Natural killer cell (primary cell): ENCODE measurements at regions not wholly inside any gene's neighbourhood (a gene's known extent, or its start where the extent isn't known, plus 50 kb on each side); places are given as distances from the start of the nearest gene placed in this dataset.

Experiments used
- ATAC-seq, 3 donors: fragments of 150-1000 bp in 2 of 3; fragments of 200-7000 bp in 1 of 3; cut with Tn5 transposase; 1 replicate in 1 of 3; 2 replicates in 2 of 3; pipeline ENCODE4 v1.10.0; 2021; ENCODE audit warnings: mild to moderate bottlenecking in 2 of 3, moderate library complexity in 2 of 3
- DNase-seq, 2 donors: peaks; one replicate each; pipeline versions ENCODE4 v3.0.0 to v3.0.0-alpha.2; 2013 to 2021; ENCODE audit warnings: mixed read lengths in 1 of 2
- H3K27ac ChIP-seq: one replicate; pipeline ENCODE4 v1.5.1; 2013; ENCODE audit warnings: mild to moderate bottlenecking, low read length
- H3K27me3 ChIP-seq: one replicate; pipeline ENCODE4 v1.6.1; 2013; ENCODE audit warnings: low read length; ENCODE audit not compliant: control insufficient read depth, insufficient read depth
- H3K36me3 ChIP-seq: one replicate; pipeline ENCODE4 v1.6.1; 2013; ENCODE audit warnings: low read length; ENCODE audit not compliant: control insufficient read depth, insufficient read depth
- H3K4me1 ChIP-seq: one replicate; pipeline ENCODE4 v1.6.1; 2013; ENCODE audit warnings: low read length; ENCODE audit not compliant: control insufficient read depth, insufficient read depth
- H3K4me3 ChIP-seq: one replicate; pipeline ENCODE4 v1.5.1; 2013; ENCODE audit warnings: low read length
- H3K9me3 ChIP-seq: one replicate; pipeline ENCODE4 v1.6.1; 2013; ENCODE audit warnings: low read length; ENCODE audit not compliant: control insufficient read depth, insufficient read depth
- H3K27ac Mint-ChIP-seq, 2 donors: one replicate each; pipeline ENCODE4 v1.8.0; 2022; ENCODE audit warnings: mild to moderate bottlenecking in 2 of 2, mixed read lengths in 2 of 2, moderate library complexity in 1 of 2
- H3K27me3 Mint-ChIP-seq, 2 donors: one replicate each; pipeline ENCODE4 v1.8.0; 2022; ENCODE audit warnings: low read depth in 2 of 2, mixed read lengths in 2 of 2
- H3K36me3 Mint-ChIP-seq: one replicate; pipeline ENCODE4 v1.8.0; 2022; ENCODE audit warnings: mixed read lengths
- H3K4me1 Mint-ChIP-seq, 2 donors: one replicate each; pipeline ENCODE4 v1.8.0; 2022; ENCODE audit warnings: mixed read lengths in 2 of 2
- H3K4me3 Mint-ChIP-seq: one replicate; pipeline ENCODE4 v1.8.0; 2022; ENCODE audit warnings: mild to moderate bottlenecking, moderate library complexity, mixed read lengths
- H3K9me3 Mint-ChIP-seq, 2 donors: one replicate each; pipeline ENCODE4 v1.8.0; 2022; ENCODE audit warnings: mixed read lengths in 2 of 2
- WGBS: methylation state at CpG from one replicate; pipeline ENCODE4 v1.1.7; 2013; ENCODE audit warnings: missing lambda C conversion rate; ENCODE audit not compliant: insufficient coverage; 5-methylcytosine and 5-hydroxymethylcytosine counted together
- intact Hi-C: fragments of 100-400 bp; cut with micrococcal nuclease; formaldehyde crosslinking; loops from one replicate; pipeline ENCODE4 v1.14.2; 2022
- TF ChIP-seq, protein P1 (sequence below): fragments of 200-600 bp; IDR thresholded peaks from one replicate; pipeline ENCODE4 v1.8.0; 2022; ENCODE audit warnings: antibody characterized with exemption

DNA sequence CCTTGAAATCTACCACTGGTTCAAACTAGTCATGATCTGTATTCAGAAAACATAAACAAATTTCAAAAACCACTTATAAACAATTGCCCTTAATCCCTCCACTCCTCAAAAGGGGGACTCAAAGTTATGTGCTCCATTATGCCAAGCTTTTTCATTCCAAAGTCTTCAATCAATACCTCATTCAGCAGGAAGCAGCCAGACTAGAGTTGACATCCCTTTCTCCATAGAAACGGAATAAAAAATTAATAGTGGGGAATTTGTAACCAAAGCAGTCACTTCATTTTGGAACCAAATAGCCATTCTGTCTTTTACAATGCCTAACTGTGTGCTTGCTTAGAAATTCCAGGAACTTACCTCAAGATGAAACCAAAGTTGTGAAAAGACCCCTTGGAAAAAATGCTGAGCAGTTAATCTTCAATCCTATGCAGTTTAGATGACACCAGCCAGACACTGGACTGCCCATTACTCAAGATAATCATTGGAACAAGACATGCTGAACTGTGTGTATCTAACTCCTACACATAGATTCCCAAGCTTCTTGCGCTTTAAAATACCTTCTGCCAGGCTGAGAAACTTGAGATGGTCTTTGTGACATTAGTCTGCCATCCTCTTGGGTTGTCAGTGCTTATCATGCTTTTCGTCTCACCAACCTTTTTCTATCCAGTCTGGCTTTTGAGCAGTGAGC is 406.2 kb downstream of the PLOD2 start:
- Mint-ChIP-seq H3K9me3 (peaks cover 10 to 13% of the 10 kb centered on the region in 2 donors), H3K36me3 (no peaks in the 10 kb centered on the region), H3K27me3 (no peaks in the 10 kb centered on the region), H3K4me1 (no peaks in the 10 kb centered on the region), H3K27ac (no peak overlapping the region), H3K4me3 (no peak overlapping the region)
- Histone ChIP-seq H3K9me3 (no peaks in the 10 kb centered on the region), H3K27me3 (no peaks in the 10 kb centered on the region), H3K4me1 (no peaks in the 10 kb centered on the region), H3K27ac (no peak overlapping the region), H3K4me3 (no peak overlapping the region), H3K36me3 (no peaks in the 10 kb centered on the region)
- TF ChIP-seq, protein P1, sequence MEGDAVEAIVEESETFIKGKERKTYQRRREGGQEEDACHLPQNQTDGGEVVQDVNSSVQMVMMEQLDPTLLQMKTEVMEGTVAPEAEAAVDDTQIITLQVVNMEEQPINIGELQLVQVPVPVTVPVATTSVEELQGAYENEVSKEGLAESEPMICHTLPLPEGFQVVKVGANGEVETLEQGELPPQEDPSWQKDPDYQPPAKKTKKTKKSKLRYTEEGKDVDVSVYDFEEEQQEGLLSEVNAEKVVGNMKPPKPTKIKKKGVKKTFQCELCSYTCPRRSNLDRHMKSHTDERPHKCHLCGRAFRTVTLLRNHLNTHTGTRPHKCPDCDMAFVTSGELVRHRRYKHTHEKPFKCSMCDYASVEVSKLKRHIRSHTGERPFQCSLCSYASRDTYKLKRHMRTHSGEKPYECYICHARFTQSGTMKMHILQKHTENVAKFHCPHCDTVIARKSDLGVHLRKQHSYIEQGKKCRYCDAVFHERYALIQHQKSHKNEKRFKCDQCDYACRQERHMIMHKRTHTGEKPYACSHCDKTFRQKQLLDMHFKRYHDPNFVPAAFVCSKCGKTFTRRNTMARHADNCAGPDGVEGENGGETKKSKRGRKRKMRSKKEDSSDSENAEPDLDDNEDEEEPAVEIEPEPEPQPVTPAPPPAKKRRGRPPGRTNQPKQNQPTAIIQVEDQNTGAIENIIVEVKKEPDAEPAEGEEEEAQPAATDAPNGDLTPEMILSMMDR: no peak
- DNase-seq (no peak), ATAC-seq (no peak)
- 78% methylated on average over 3 of the region's 3 CpGs for WGBS
- intact Hi-C loops: no loop called here

DNA sequence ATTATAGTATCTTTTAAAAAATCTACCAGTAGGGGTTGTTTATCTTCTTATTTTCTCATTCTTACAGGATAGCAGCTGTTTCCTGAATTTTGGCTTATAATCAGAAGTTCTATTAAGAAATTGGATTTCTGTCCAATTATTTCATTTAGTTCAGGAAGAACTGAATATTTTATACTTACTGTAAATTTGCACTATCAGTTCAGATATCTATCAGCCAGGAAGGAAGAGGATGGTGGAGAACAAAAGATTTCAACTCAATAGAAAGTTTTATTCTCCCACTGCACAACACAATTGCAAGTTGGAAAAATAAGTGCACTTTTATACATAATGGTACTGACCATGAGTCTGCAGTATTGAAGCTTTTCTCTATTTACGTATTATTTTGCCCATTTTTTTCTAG is 400.9 kb downstream of the PLOD2 start:
- H3K27ac ChIP-seq: no peak overlapping the region
- WGBS: no CpG with 5 or more reads among the region's 1 CpG
- TF ChIP-seq, protein P1: no peak
- no peak overlapping the region for H3K27ac Mint-ChIP-seq
- no peaks in the 10 kb centered on the region for H3K27me3 Mint-ChIP-seq
- no peaks in the 10 kb centered on the region for H3K36me3 ChIP-seq
- ATAC-seq (no peak), DNase-seq (no peak)
- H3K9me3 Mint-ChIP-seq: peaks cover 6 to 18% of the 10 kb centered on the region in 2 donors
- H3K4me3 ChIP-seq: no peak overlapping the region
- H3K9me3 ChIP-seq: no peaks in the 10 kb centered on the region
- intact Hi-C loops: no loop called here
- H3K4me3 Mint-ChIP-seq: no peak overlapping the region
- no peaks in the 10 kb centered on the region for H3K4me1 ChIP-seq
- H3K36me3 Mint-ChIP-seq: no peaks in the 10 kb centered on the region
- H3K4me1 Mint-ChIP-seq: no peaks in the 10 kb centered on the region
- no peaks in the 10 kb centered on the region for H3K27me3 ChIP-seq

DNA sequence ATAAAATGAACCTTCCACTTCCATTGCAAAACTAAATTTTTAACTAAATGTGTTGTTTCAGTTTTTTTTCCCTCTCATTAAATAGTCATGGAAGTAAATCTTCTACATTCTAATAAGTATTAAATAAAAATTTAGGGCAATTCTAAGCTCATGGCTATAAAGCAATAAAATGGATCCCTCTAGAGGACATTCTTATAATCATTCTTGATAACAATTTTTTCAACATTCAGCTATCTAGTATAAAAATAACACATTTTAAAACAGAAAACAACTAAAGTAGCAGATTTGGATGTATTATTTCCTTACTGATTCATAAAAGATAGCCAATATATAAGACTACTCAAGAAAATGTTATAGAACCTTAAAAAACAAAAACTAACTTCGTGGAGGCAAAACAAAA is 393.1 kb downstream of the PLOD2 start:
- no peaks in the 10 kb centered on the region for H3K36me3 Mint-ChIP-seq
- intact Hi-C loops: no loop called here
- ATAC-seq: no peak

More for the DNA sequence above, 393.1 kb downstream of the PLOD2 start:
- no peak overlapping the region for H3K4me3 Mint-ChIP-seq
- H3K27ac Mint-ChIP-seq: no peak overlapping the region
- no peaks in the 10 kb centered on the region for H3K4me1 Mint-ChIP-seq
- no CpG with 5 or more reads among the region's 1 CpG for WGBS
- H3K4me1 ChIP-seq: no peaks in the 10 kb centered on the region
- H3K4me3 ChIP-seq: no peak overlapping the region
- no peaks in the 10 kb centered on the region for H3K27me3 ChIP-seq
- H3K9me3 Mint-ChIP-seq: peaks cover 4 to 8% of the 10 kb centered on the region in 2 donors
- no peaks in the 10 kb centered on the region for H3K9me3 ChIP-seq
- H3K27me3 Mint-ChIP-seq: no peaks in the 10 kb centered on the region
- no peak overlapping the region for H3K27ac ChIP-seq
- DNase-seq: no peak
- TF ChIP-seq, protein P1: no peak
- H3K36me3 ChIP-seq: no peaks in the 10 kb centered on the region
